ENCODE measurements at regions not wholly inside any gene's neighbourhood (a gene's known extent, or its start where the extent isn't known, plus 50 kb on each side); places are given as distances from the start of the nearest gene placed in this dataset.
"Not testable (repeated sequence)": the region's sequence is repeated elsewhere in the genome, so short reads cannot be mapped to it uniquely, and the experiment has no call there.

GRCh38 chr6:134667111-134667510 lies 282.8 kb downstream of the ALDH8A1 start:
- no peak for DNase-seq

- DNase-seq: no peak
Measured at GRCh38 chr6:134666125-134666524, 283.8 kb downstream of the ALDH8A1 start.

GRCh38 chr6:134665029-134665723 lies 284.7 kb downstream of the ALDH8A1 start:
- no peak for DNase-seq

GRCh38 chr6:134663800-134664535 lies 285.9 kb downstream of the ALDH8A1 start:
- DNase-seq: no peak

- DNase-seq: no peak
Measured at GRCh38 chr6:134663356-134663755, 286.5 kb downstream of the ALDH8A1 start.

- DNase-seq: no peak
Measured at GRCh38 chr6:134662077-134662700, 287.7 kb downstream of the ALDH8A1 start.

GRCh38 chr6:134659885-134660284 lies 290.0 kb downstream of the ALDH8A1 start:
- DNase-seq: not testable (repeated sequence)

GRCh38 chr6:134658596-134658995 lies 291.3 kb downstream of the ALDH8A1 start:
- no peak for DNase-seq

GRCh38 chr6:134657751-134658527 lies 292.0 kb downstream of the ALDH8A1 start:
- DNase-seq: no peak

- DNase-seq: no peak
Measured at GRCh38 chr6:134657343-134657742, 292.6 kb downstream of the ALDH8A1 start.

- no peak for DNase-seq
Measured at GRCh38 chr6:134654751-134655150, 295.1 kb downstream of the ALDH8A1 start.

GRCh38 chr6:134651519-134651918 lies 298.4 kb downstream of the ALDH8A1 start:
- no peak for DNase-seq

- no peak for DNase-seq
Measured at GRCh38 chr6:134647861-134648260, 302.0 kb downstream of the ALDH8A1 start.

GRCh38 chr6:134642819-134643218 lies 307.1 kb downstream of the ALDH8A1 start:
- DNase-seq: no peak

GRCh38 chr6:134642279-134642678 lies 307.6 kb downstream of the ALDH8A1 start:
- no peak for DNase-seq

GRCh38 chr6:134640975-134641429 lies 308.9 kb downstream of the ALDH8A1 start:
- DNase-seq: peak; percentile 68 to 77

GRCh38 chr6:134640229-134640628 lies 309.7 kb downstream of the ALDH8A1 start:
- DNase-seq: no peak

- no peak for DNase-seq
Measured at GRCh38 chr6:134637847-134638437, 312.0 kb downstream of the ALDH8A1 start.

- no peak for DNase-seq
Measured at GRCh38 chr6:134637282-134637681, 312.6 kb downstream of the ALDH8A1 start.

- DNase-seq: no peak
Measured at GRCh38 chr6:134636186-134636799, 313.6 kb downstream of the ALDH8A1 start.

GRCh38 chr6:134634966-134635365 lies 314.9 kb downstream of the ALDH8A1 start:
- DNase-seq: no peak

GRCh38 chr6:134634466-134634865 lies 315.4 kb downstream of the ALDH8A1 start:
- no peak for DNase-seq

All from hippocampal formation (tissue), 2 donors.